HEK293T (cell line): ENCODE measurements at regions not wholly inside any gene's neighbourhood (a gene's known extent, or its start where the extent isn't known, plus 50 kb on each side); places are given as distances from the start of the nearest gene placed in this dataset.
"Not testable (repeated sequence)": the region's sequence is repeated elsewhere in the genome, so short reads cannot be mapped to it uniquely, and the experiment has no call there.

Experiments
- ARNT ChIP-seq: fragments of 450-650 bp; IDR thresholded peaks from 2 replicates; pipeline ENCODE4 v1.6.1; 2017; ENCODE audit warnings: mild to moderate bottlenecking
- BHLHE40 ChIP-seq: fragments of 450-650 bp; IDR thresholded peaks from 2 replicates; pipeline ENCODE4 v1.6.1; 2016; ENCODE audit warnings: mild to moderate bottlenecking, moderate library complexity, borderline replicate concordance
- CTBP1 ChIP-seq: fragments of 450-650 bp; IDR thresholded peaks from 2 replicates; pipeline ENCODE4 v1.6.1; 2016; ENCODE audit warnings: borderline replicate concordance
- ELF4 ChIP-seq: fragments of 450-650 bp; IDR thresholded peaks from 2 replicates; pipeline ENCODE4 v1.6.1; 2017; ENCODE audit warnings: antibody characterized with exemption
- FOXA1 ChIP-seq: fragments of 450-650 bp; IDR thresholded peaks from 2 replicates; pipeline ENCODE4 v1.6.1; 2016; ENCODE audit warnings: mild to moderate bottlenecking
- FOXK2 ChIP-seq: fragments of 450-650 bp; IDR thresholded peaks from 2 replicates; pipeline ENCODE4 v1.6.1; 2016; ENCODE audit warnings: mild to moderate bottlenecking
- FOXM1 ChIP-seq: fragments of 450-650 bp; IDR thresholded peaks from 2 replicates; pipeline ENCODE4 v1.6.1; 2017; ENCODE audit warnings: mild to moderate bottlenecking, borderline replicate concordance
- HDGF ChIP-seq: fragments of 450-650 bp; IDR thresholded peaks from 2 replicates; pipeline ENCODE4 v1.6.1; 2017; ENCODE audit warnings: antibody characterized with exemption, borderline replicate concordance
- LEF1 ChIP-seq: fragments of 450-650 bp; IDR thresholded peaks from 2 replicates; pipeline ENCODE4 v1.6.1; 2017; ENCODE audit warnings: mild to moderate bottlenecking, borderline replicate concordance
- NFRKB ChIP-seq: fragments of 450-650 bp; IDR thresholded peaks from 2 replicates; pipeline ENCODE4 v1.6.1; 2016; ENCODE audit warnings: mild to moderate bottlenecking, moderate library complexity
- SP1 ChIP-seq: fragments of 450-650 bp; IDR thresholded peaks from 2 replicates; pipeline ENCODE4 v1.6.1; 2017
- SUZ12 ChIP-seq: fragments of 450-650 bp; IDR thresholded peaks from 2 replicates; pipeline ENCODE4 v1.6.1; 2016; ENCODE audit warnings: mild to moderate bottlenecking
- TARDBP ChIP-seq: fragments of 450-650 bp; IDR thresholded peaks from 2 replicates; pipeline ENCODE4 v1.6.1; 2016
- TF ChIP-seq, protein P1 (sequence below): fragments of 450-650 bp; IDR thresholded peaks from 2 replicates; pipeline ENCODE4 v1.6.1; 2016

DNA sequence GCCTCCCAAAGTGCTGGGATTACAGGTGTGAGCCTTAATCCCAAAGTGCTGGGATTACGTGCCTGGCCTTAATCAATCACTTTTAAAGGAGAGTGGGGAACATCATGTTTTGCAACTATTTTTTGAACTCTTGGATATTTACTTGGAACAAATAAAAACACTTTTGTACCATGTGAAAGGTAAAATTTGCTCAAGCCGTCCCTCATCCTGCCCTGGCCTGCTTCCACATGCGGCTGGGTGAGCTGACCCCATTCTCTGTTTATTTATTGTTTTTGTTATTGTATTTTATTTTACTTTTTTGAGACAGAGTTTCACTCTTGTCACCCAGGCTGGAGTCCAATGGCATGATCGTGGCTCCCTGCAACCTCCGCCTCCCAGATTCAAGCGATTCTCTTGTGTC lies 208.0 kb downstream of the NPIPA7 start:
- not testable (repeated sequence) for TF ChIP-seq SP1, SUZ12, TARDBP, BHLHE40, HDGF, FOXM1, ARNT, CTBP1, FOXA1, LEF1, NFRKB, FOXK2, ELF4
- TF ChIP-seq, protein P1, sequence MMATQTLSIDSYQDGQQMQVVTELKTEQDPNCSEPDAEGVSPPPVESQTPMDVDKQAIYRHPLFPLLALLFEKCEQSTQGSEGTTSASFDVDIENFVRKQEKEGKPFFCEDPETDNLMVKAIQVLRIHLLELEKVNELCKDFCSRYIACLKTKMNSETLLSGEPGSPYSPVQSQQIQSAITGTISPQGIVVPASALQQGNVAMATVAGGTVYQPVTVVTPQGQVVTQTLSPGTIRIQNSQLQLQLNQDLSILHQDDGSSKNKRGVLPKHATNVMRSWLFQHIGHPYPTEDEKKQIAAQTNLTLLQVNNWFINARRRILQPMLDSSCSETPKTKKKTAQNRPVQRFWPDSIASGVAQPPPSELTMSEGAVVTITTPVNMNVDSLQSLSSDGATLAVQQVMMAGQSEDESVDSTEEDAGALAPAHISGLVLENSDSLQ, result not testable (repeated sequence)
